A673 (cell line): ENCODE measurements at regions not wholly inside any gene's neighbourhood (a gene's known extent, or its start where the extent isn't known, plus 50 kb on each side); places are given as distances from the start of the nearest gene placed in this dataset.
"Not testable (repeated sequence)": the region's sequence is repeated elsewhere in the genome, so short reads cannot be mapped to it uniquely, and the experiment has no call there.

Experiments
- EZH2 ChIP-seq: fragments of 200-600 bp; sonication (generic); IDR thresholded peaks from 2 replicates; pipeline ENCODE4 v1.6.1; 2017; ENCODE audit warnings: borderline replicate concordance, low read depth, mild to moderate bottlenecking, mixed read lengths, antibody characterized with exemption, low read length; ENCODE audit not compliant: poor library complexity, severe bottlenecking
- TF ChIP-seq, protein P1 (sequence below): fragments of 300-800, 200-600 bp; sonication (generic); conservative IDR thresholded peaks from 2 replicates; pipeline ENCODE4 v1.5.1; 2017; ENCODE audit warnings: low read depth, mild to moderate bottlenecking, antibody characterized with exemption, low read length, moderate library complexity, mixed read lengths

DNA sequence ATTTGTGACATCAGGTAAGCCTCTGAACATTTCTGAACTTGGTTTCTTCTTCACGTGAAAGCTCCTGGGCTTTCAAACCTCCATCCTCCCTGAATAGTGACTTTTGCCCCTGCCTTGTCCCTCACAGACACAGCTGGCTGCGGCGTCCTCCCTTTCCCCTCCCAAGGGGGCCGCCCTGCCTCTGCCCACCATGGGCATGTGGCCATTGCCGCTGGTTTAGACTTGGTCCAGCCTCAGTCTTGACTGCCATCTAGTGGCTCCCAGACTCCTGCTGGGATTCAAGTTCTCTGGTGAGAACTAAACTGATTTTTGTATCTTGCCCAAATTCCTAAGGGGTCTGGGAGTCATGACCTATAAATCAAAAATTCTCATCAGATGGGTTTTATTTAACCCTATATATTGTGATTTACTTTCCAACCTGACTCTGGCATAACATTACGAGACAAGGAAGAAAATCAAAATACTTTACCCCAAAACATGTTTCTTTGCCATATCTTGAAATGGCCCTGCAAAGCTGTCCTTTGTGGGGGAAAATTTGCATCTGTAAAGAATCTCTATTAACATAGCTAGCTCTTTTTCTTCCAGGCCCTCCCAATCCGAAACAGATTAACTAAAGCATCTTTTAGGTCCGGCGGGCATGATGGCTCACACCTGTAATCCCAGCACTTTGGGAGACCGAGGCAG is 73.9 kb upstream of the SEC14L1 start:
- TF ChIP-seq, protein P1, sequence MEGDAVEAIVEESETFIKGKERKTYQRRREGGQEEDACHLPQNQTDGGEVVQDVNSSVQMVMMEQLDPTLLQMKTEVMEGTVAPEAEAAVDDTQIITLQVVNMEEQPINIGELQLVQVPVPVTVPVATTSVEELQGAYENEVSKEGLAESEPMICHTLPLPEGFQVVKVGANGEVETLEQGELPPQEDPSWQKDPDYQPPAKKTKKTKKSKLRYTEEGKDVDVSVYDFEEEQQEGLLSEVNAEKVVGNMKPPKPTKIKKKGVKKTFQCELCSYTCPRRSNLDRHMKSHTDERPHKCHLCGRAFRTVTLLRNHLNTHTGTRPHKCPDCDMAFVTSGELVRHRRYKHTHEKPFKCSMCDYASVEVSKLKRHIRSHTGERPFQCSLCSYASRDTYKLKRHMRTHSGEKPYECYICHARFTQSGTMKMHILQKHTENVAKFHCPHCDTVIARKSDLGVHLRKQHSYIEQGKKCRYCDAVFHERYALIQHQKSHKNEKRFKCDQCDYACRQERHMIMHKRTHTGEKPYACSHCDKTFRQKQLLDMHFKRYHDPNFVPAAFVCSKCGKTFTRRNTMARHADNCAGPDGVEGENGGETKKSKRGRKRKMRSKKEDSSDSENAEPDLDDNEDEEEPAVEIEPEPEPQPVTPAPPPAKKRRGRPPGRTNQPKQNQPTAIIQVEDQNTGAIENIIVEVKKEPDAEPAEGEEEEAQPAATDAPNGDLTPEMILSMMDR: peak; percentile 83
- not testable (repeated sequence) for TF ChIP-seq EZH2
